ENCODE measurements at regions not wholly inside any gene's neighbourhood (a gene's known extent, or its start where the extent isn't known, plus 50 kb on each side); places are given as distances from the start of the nearest gene placed in this dataset.

DNA sequence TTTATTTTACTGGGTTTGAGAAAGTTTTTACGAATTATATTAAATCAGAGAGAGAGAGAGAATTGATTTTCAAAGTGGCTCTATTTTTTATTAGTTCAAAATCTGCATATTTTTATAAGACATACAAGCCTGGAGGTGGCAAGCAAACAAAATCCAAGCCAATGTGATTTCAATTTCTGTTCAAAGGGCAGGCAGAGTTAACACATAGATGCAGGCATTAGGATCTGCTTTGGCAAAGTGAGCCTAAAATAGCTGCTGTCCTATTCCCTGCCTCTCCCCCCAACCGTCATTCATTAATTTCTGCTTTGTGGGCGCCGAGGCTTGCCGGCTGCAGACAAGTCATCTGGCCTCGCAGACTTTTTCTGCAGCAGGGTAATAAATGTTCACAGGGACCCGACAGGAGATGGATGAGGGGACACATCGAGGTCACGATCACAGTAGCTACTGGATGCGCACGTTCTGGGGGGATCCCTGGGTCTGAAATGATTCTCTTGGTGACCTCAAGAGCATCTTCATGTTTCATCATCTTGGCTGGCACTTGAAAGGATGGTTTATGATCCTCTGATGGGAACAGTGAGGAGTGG lies 123.9 kb upstream of the SLC6A11 start:
- Histone ChIP-seq H3K9me3 (no peaks in the 10 kb centered on the region), H3K27me3 (ENCODE audit: insufficient read depth) (no peaks in the 10 kb centered on the region), H3K4me3 (ENCODE audit: low read depth in 2 of 2, low read length in 1 of 2) (no peak overlapping the region), H3K4me2 (no peak overlapping the region), H3F3A (replicated peaks; ENCODE audit: insufficient read depth) (no peaks in the 10 kb centered on the region), H3K4me1 (ENCODE audit: control insufficient read depth in 1 of 2, insufficient read depth in 2 of 2, low read depth in 1 of 2, low read length in 1 of 2) (no peaks in the 10 kb centered on the region), H4K20me1 (ENCODE audit: insufficient read depth) (no peaks in the 10 kb centered on the region), H3K9me2 (no peaks in the 10 kb centered on the region), H2AFZ (ENCODE audit: low read depth) (no peak overlapping the region), H3K79me2 (ENCODE audit: insufficient read depth) (no peaks in the 10 kb centered on the region), H3K9ac (no peak overlapping the region), H3K27ac (ENCODE audit: low read depth in 2 of 2, low read length in 1 of 2) (no peak overlapping the region), H3K36me3 (replicated peaks in 1 of 2; ENCODE audit: control insufficient read depth in 1 of 2, insufficient read depth in 2 of 2, low read length in 1 of 2) (no peaks in the 10 kb centered on the region)
- CTCF ChIA-PET, result interaction anchor here (1.0 kb wide), 2 partner anchors 10 to 46 kb away, joined by 3 read pairs; no protein-coding TSS in a partner anchor
- 26% methylated on average over 9 of the region's 11 CpGs for WGBS (ENCODE audit: low lambda C conversion rate)
- TF ChIP-seq GABPA (IDR thresholded peaks at IDR 0.05; ENCODE audit: low read depth) (no peak), MXI1 (IDR thresholded peaks at IDR 0.05; ENCODE audit: low read depth, low read length) (no peak), RCOR1 (IDR thresholded peaks at IDR 0.05; ENCODE audit: low read length) (no peak), RFX5 (IDR thresholded peaks at IDR 0.05; ENCODE audit: low read length) (no peak), TCF12 (IDR thresholded peaks at IDR 0.05) (no peak), EZH2phosphoT487 (IDR thresholded peaks at IDR 0.05; ENCODE audit: borderline replicate concordance, low read depth) (no peak), NRF1 (IDR thresholded peaks at IDR 0.05; ENCODE audit: low read depth, low read length) (no peak), USF1 (IDR thresholded peaks at IDR 0.05; ENCODE audit: borderline replicate concordance, low read depth) (no peak), YY1 (IDR thresholded peaks at IDR 0.05; ENCODE audit: low read depth) (no peak), TEAD4 (IDR thresholded peaks at IDR 0.05; ENCODE audit: borderline replicate concordance, insufficient read depth) (no peak), CHD2 (IDR thresholded peaks at IDR 0.05; ENCODE audit: low read length, partially characterized antibody) (no peak), FOSL2 (IDR thresholded peaks at IDR 0.05; ENCODE audit: borderline replicate concordance, low read depth) (no peak), NFIC (IDR thresholded peaks at IDR 0.05; ENCODE audit: borderline replicate concordance) (no peak), JUND (IDR thresholded peaks at IDR 0.05) (no peak), RAD21 (IDR thresholded peaks at IDR 0.05; ENCODE audit: low read length) (no peak), POLR2AphosphoS5 (IDR thresholded peaks at IDR 0.05; ENCODE audit: low read depth, low read length) (no peak)
- no peak for DNase-seq
- POLR2A ChIA-PET, result no interaction called here

- WGBS (ENCODE audit: low lambda C conversion rate), result 38% methylated on average over 4 of the region's 4 CpGs
- CTCF ChIA-PET, result interaction anchor here (0.9 to 2.3 kb wide), 3 partner anchors 45 to 349 kb away, joined by 3 to 5 read pairs (median 4); no protein-coding TSS in a partner anchor
These were observed 122.6 kb upstream of the SLC6A11 start for GRCh38 chr3:10693457-10693856.

More at GRCh38 chr3:10693457-10693856, 122.6 kb upstream of the SLC6A11 start:
- Histone ChIP-seq H3K9me2 (no peaks in the 10 kb centered on the region), H2AFZ (ENCODE audit: low read depth) (no peak overlapping the region), H4K20me1 (ENCODE audit: insufficient read depth) (no peaks in the 10 kb centered on the region), H3F3A (replicated peaks; ENCODE audit: insufficient read depth) (no peaks in the 10 kb centered on the region), H3K9me3 (no peaks in the 10 kb centered on the region), H3K27me3 (ENCODE audit: insufficient read depth) (no peaks in the 10 kb centered on the region), H3K4me2 (no peak overlapping the region), H3K36me3 (replicated peaks in 1 of 2; ENCODE audit: control insufficient read depth in 1 of 2, insufficient read depth in 2 of 2, low read length in 1 of 2) (no peaks in the 10 kb centered on the region), H3K4me3 (ENCODE audit: low read depth in 2 of 2, low read length in 1 of 2) (no peak overlapping the region), H3K9ac (no peak overlapping the region), H3K79me2 (ENCODE audit: insufficient read depth) (no peaks in the 10 kb centered on the region), H3K4me1 (ENCODE audit: control insufficient read depth in 1 of 2, insufficient read depth in 2 of 2, low read depth in 1 of 2, low read length in 1 of 2) (no peaks in the 10 kb centered on the region), H3K27ac (ENCODE audit: low read depth in 2 of 2, low read length in 1 of 2) (no peak overlapping the region)
- DNase-seq, result no peak
- POLR2A ChIA-PET, result no interaction called here
- TF ChIP-seq RAD21 (IDR thresholded peaks at IDR 0.05; ENCODE audit: low read length), result peak; percentile 29; the same call in 1 of the 2 replicates
- no peak for TF ChIP-seq POLR2AphosphoS5 (IDR thresholded peaks at IDR 0.05; ENCODE audit: low read depth, low read length)
